DOHH2 (cell line): ENCODE measurements at regions not wholly inside any gene's neighbourhood (a gene's known extent, or its start where the extent isn't known, plus 50 kb on each side); places are given as distances from the start of the nearest gene placed in this dataset.

Source experiments
- H3F3A ChIP-seq: fragments of 200-600 bp; sonication (generic), shearing (Covaris generic); 2 replicates; pipeline ENCODE4 v1.6.0; 2016; ENCODE audit warnings: antibody characterized with exemption, mild to moderate bottlenecking; ENCODE audit not compliant: control insufficient read depth, insufficient read depth
- H3K27ac ChIP-seq: fragments of 200-600 bp; sonication (generic); 2 replicates; pipeline ENCODE4 v1.5.1; 2014; ENCODE audit warnings: low read depth, mild to moderate bottlenecking, low read length, moderate library complexity
- H3K27me3 ChIP-seq: fragments of 200-600 bp; sonication (generic); 2 replicates; pipeline ENCODE4 v1.6.1; 2014; ENCODE audit warnings: mild to moderate bottlenecking, low read length, mixed read lengths; ENCODE audit not compliant: control insufficient read depth
- H3K36me3 ChIP-seq: fragments of 200-600 bp; sonication (generic); 2 replicates; pipeline ENCODE4 v1.6.1; 2014; ENCODE audit warnings: mild to moderate bottlenecking, low read length, moderate library complexity, mixed read lengths; ENCODE audit not compliant: control insufficient read depth
- H3K4me1 ChIP-seq: fragments of 200-600 bp; sonication (generic); 2 replicates; pipeline ENCODE4 v1.6.1; 2014; ENCODE audit warnings: mild to moderate bottlenecking, low read length, mixed read lengths; ENCODE audit not compliant: control insufficient read depth
- H3K4me2 ChIP-seq: fragments of 200-600 bp; sonication (generic); 2 replicates; pipeline ENCODE4 v1.6.0; 2014; ENCODE audit warnings: mild to moderate bottlenecking, low read length, moderate library complexity
- H3K4me3 ChIP-seq: fragments of 200-600 bp; sonication (generic); 2 replicates; pipeline ENCODE4 v1.5.1; 2014; ENCODE audit warnings: mild to moderate bottlenecking, low read length, mixed read lengths
- H3K79me2 ChIP-seq: fragments of 200-600 bp; sonication (generic); 2 replicates; pipeline ENCODE4 v1.6.1; 2014; ENCODE audit warnings: mild to moderate bottlenecking, low read length, mixed read lengths; ENCODE audit not compliant: control insufficient read depth
- H3K9me2 ChIP-seq: fragments of 200-600 bp; sonication (generic); replicated peaks from 2 replicates; pipeline ENCODE4 v1.6.1; 2014; ENCODE audit warnings: mild to moderate bottlenecking, low read length, mixed read lengths; ENCODE audit not compliant: control insufficient read depth
- H3K9me3 ChIP-seq: fragments of 200-600 bp; sonication (generic); 2 replicates; pipeline ENCODE4 v1.6.1; 2014; ENCODE audit warnings: antibody characterized with exemption, low read length, mixed read lengths; ENCODE audit not compliant: control insufficient read depth, insufficient read depth
- H4K20me1 ChIP-seq: fragments of 200-600 bp; sonication (generic); 2 replicates; pipeline ENCODE4 v1.6.0; 2014; ENCODE audit warnings: low read depth, mild to moderate bottlenecking, antibody characterized with exemption, low read length, moderate library complexity; ENCODE audit not compliant: control insufficient read depth, insufficient read depth
- EZH2phosphoT487 ChIP-seq: fragments of 200-600 bp; sonication (generic); IDR thresholded peaks from 2 replicates; pipeline ENCODE4 v1.6.1; 2017; ENCODE audit warnings: borderline replicate concordance, mild to moderate bottlenecking, antibody characterized with exemption, low read length, moderate library complexity, mixed read lengths
- TF ChIP-seq, protein P1 (sequence below): fragments of 200-600 bp; sonication (generic); IDR thresholded peaks from one replicate; pipeline ENCODE4 v1.5.1; 2014; ENCODE audit warnings: antibody characterized with exemption, mild to moderate bottlenecking, low read depth, low read length; ENCODE audit not compliant: poor library complexity, severe bottlenecking

DNA sequence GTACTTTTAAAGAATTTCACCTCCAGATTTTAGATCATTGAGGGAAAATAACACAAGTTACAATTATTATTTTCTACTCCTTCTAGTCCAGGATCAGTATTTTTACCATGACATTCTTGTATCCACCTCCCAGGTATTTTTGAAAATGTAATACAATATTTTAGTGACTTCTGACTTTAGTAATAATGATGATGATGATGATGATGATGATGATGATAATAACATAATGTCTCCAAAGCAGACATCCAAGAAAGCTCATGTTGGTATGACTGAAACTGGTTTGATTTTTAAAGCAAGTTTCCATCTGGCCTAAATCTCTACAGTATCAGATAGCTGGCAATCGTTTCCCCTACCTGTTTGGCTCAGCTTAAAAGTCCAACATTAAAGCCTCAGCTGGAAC lies 140.0 kb upstream of the GULP1 start:
- Histone ChIP-seq H4K20me1 (no peaks in the 10 kb centered on the region), H3K36me3 (no peaks in the 10 kb centered on the region), H3K9me3 (no peaks in the 10 kb centered on the region), H3K4me2 (no peak overlapping the region), H3K27me3 (no peaks in the 10 kb centered on the region), H3K9me2 (0 out of 2 replicates have a peak, but pooled peaks cover 3% of the 10 kb centered on the region), H3K4me3 (no peak overlapping the region), H3K27ac (no peak overlapping the region), H3F3A (no peaks in the 10 kb centered on the region), H3K4me1 (no peaks in the 10 kb centered on the region), H3K79me2 (no peaks in the 10 kb centered on the region)
- TF ChIP-seq, protein P1, sequence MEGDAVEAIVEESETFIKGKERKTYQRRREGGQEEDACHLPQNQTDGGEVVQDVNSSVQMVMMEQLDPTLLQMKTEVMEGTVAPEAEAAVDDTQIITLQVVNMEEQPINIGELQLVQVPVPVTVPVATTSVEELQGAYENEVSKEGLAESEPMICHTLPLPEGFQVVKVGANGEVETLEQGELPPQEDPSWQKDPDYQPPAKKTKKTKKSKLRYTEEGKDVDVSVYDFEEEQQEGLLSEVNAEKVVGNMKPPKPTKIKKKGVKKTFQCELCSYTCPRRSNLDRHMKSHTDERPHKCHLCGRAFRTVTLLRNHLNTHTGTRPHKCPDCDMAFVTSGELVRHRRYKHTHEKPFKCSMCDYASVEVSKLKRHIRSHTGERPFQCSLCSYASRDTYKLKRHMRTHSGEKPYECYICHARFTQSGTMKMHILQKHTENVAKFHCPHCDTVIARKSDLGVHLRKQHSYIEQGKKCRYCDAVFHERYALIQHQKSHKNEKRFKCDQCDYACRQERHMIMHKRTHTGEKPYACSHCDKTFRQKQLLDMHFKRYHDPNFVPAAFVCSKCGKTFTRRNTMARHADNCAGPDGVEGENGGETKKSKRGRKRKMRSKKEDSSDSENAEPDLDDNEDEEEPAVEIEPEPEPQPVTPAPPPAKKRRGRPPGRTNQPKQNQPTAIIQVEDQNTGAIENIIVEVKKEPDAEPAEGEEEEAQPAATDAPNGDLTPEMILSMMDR, result no peak
- TF ChIP-seq EZH2phosphoT487, result no peak

DNA sequence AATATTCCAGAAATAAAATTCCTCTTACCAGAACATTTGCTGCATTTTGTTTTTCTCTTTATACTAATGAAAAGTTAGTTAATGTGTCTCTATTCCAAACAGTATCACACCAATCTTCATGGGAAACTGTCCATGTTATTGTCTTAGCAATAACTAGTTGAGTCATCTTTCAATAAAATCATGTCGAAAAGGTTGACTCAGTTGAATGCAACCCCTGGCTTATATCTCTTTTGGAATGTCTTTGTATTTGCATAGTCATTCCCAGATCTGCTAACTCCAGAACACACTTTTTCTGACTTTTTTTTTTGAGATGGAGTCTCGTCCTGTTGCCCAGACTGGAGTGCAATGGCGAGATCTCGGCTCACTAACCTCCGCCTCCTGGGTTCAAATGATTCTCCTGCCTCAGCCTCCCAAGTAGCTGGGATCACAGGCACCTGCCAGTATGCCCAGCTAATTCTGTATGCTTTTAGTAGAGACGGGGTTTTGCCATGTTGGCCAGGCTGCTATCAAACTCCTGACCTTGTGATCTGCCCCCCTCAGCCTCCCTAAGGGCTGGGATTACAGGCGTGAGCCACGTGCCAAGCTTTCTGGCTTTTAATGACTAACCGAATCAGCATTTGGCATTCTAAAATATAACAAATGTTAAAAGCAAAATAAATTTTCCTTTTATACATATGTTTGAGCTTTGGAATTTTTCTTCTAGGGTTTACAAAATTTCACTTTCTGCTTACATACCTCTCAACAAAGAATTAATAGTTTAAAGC lies 133.2 kb upstream of the GULP1 start:
- TF ChIP-seq, protein P1, result no peak
- no peak for TF ChIP-seq EZH2phosphoT487
- Histone ChIP-seq H3K4me2 (no peak overlapping the region), H3K9me2 (no peaks in the 10 kb centered on the region), H3K9me3 (no peaks in the 10 kb centered on the region), H3F3A (no peaks in the 10 kb centered on the region), H3K27ac (no peak overlapping the region), H3K27me3 (no peaks in the 10 kb centered on the region), H3K4me3 (no peak overlapping the region), H3K79me2 (no peaks in the 10 kb centered on the region), H3K4me1 (no peaks in the 10 kb centered on the region), H3K36me3 (no peaks in the 10 kb centered on the region), H4K20me1 (no peaks in the 10 kb centered on the region)

DNA sequence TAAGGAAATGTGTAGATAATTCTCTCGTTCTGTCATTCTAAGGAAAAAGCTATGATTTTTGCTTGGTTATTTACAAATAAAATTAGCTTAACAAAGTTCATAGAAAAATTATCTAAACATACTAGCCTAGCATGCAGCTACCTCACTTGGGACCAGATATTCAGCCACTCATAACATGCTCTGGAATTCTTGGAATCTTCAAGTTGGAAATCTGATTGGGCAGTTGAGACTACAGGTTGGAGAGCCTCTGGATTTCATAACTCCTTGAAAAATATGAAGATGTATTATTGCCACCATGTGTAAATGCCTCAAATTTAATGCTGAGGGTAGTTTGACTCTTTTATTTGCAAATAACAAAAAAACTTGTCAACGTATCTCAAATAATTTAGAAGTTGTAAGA lies 132.2 kb upstream of the GULP1 start:
- H3K27ac ChIP-seq, result no peak overlapping the region
- H3K9me3 ChIP-seq, result no peaks in the 10 kb centered on the region
- no peaks in the 10 kb centered on the region for H3K4me1 ChIP-seq
- no peaks in the 10 kb centered on the region for H3F3A ChIP-seq
- H3K4me3 ChIP-seq, result no peak overlapping the region
- no peaks in the 10 kb centered on the region for H3K27me3 ChIP-seq
- H3K9me2 ChIP-seq, result no peaks in the 10 kb centered on the region
- no peaks in the 10 kb centered on the region for H3K79me2 ChIP-seq
- H4K20me1 ChIP-seq, result no peaks in the 10 kb centered on the region
- H3K36me3 ChIP-seq, result no peaks in the 10 kb centered on the region
- TF ChIP-seq, protein P1, result no peak
- TF ChIP-seq EZH2phosphoT487, result no peak
- no peak overlapping the region for H3K4me2 ChIP-seq
